Breast epithelium (tissue), 3 donors: ENCODE measurements at regions not wholly inside any gene's neighbourhood (a gene's known extent, or its start where the extent isn't known, plus 50 kb on each side); places are given as distances from the start of the nearest gene placed in this dataset.

Source experiments
- CTCF ChIP-seq, 3 donors: fragments of 450-650 bp; IDR thresholded peaks; one replicate each; pipeline ENCODE4 v1.5.1; 2016 to 2017; ENCODE audit warnings: antibody characterized with exemption in 3 of 3, mild to moderate bottlenecking in 3 of 3, moderate library complexity in 3 of 3
- POLR2A ChIP-seq: fragments of 450-650 bp; IDR thresholded peaks from one replicate; pipeline ENCODE4 v1.6.1; 2016; ENCODE audit warnings: antibody characterized with exemption, mild to moderate bottlenecking, moderate library complexity

- TF ChIP-seq CTCF (IDR thresholded peaks at IDR 0.05) (no peak), POLR2A (no peak)
Observed at GRCh38 chr1:31502926-31503511, 73.3 kb upstream of the TINAGL1 start.
